ENCODE measurements at regions not wholly inside any gene's neighbourhood (a gene's known extent, or its start where the extent isn't known, plus 50 kb on each side); places are given as distances from the start of the nearest gene placed in this dataset.

- FAIRE-seq (no peak), DNase-seq (ENCODE audit: insufficient read length, low spot score) (no peak)
Measured at GRCh38 chr16:73505577-73505976, 457.6 kb upstream of the ZFHX3 start.

GRCh38 chr16:73504591-73505575 lies 457.0 kb upstream of the ZFHX3 start:
- no peak for DNase-seq (ENCODE audit: insufficient read length, low spot score)
- no peak for FAIRE-seq

- FAIRE-seq (no peak), DNase-seq (ENCODE audit: insufficient read length, low spot score) (no peak)
Measured at GRCh38 chr16:73503093-73503492, 455.2 kb upstream of the ZFHX3 start.

GRCh38 chr16:73499276-73499675 lies 451.3 kb upstream of the ZFHX3 start:
- FAIRE-seq = no peak
- no peak for DNase-seq (ENCODE audit: insufficient read length, low spot score)

GRCh38 chr16:73485880-73486279 lies 438.0 kb upstream of the ZFHX3 start:
- FAIRE-seq = no peak

GRCh38 chr16:73483934-73484711 lies 436.2 kb upstream of the ZFHX3 start:
- no peak for FAIRE-seq
- DNase-seq (ENCODE audit: insufficient read length, low spot score) = no peak

More at GRCh38 chr16:73485880-73486279, 438.0 kb upstream of the ZFHX3 start:
- no peak for DNase-seq (ENCODE audit: insufficient read length, low spot score)

- no peak for DNase-seq (ENCODE audit: insufficient read length, low spot score)
- no peak for FAIRE-seq
Measured at GRCh38 chr16:73483076-73483791, 435.3 kb upstream of the ZFHX3 start.

GRCh38 chr16:73482310-73482709 lies 434.4 kb upstream of the ZFHX3 start:
- no peak for FAIRE-seq

GRCh38 chr16:73480381-73480780 lies 432.5 kb upstream of the ZFHX3 start:
- DNase-seq (ENCODE audit: insufficient read length, low spot score) (no peak), FAIRE-seq (no peak)

More at GRCh38 chr16:73482310-73482709, 434.4 kb upstream of the ZFHX3 start:
- DNase-seq (ENCODE audit: insufficient read length, low spot score) = no peak

- FAIRE-seq (no peak), DNase-seq (ENCODE audit: insufficient read length, low spot score) (no peak)
Measured at GRCh38 chr16:73473713-73474112, 425.8 kb upstream of the ZFHX3 start.

- DNase-seq (ENCODE audit: insufficient read length, low spot score) (no peak), FAIRE-seq (no peak)
Measured at GRCh38 chr16:73464834-73465233, 416.9 kb upstream of the ZFHX3 start.

GRCh38 chr16:73459586-73459985 lies 411.7 kb upstream of the ZFHX3 start:
- FAIRE-seq (no peak), DNase-seq (ENCODE audit: insufficient read length, low spot score) (no peak)

- DNase-seq (ENCODE audit: insufficient read length, low spot score) (no peak), FAIRE-seq (no peak)
Measured at GRCh38 chr16:73457851-73458250, 409.9 kb upstream of the ZFHX3 start.

GRCh38 chr16:73448970-73449369 lies 401.0 kb upstream of the ZFHX3 start:
- no peak for FAIRE-seq
- no peak for DNase-seq (ENCODE audit: insufficient read length, low spot score)

GRCh38 chr16:73447846-73448245 lies 399.9 kb upstream of the ZFHX3 start:
- no peak for DNase-seq (ENCODE audit: insufficient read length, low spot score)
- no peak for FAIRE-seq

- DNase-seq (ENCODE audit: insufficient read length, low spot score) (no peak), FAIRE-seq (no peak)
Measured at GRCh38 chr16:73434621-73435020, 386.7 kb upstream of the ZFHX3 start.

- FAIRE-seq (no peak), DNase-seq (ENCODE audit: insufficient read length, low spot score) (no peak)
Measured at GRCh38 chr16:73433731-73434307, 385.9 kb upstream of the ZFHX3 start.

- no peak for FAIRE-seq
- DNase-seq (ENCODE audit: insufficient read length, low spot score) = no peak
Measured at GRCh38 chr16:73432850-73433730, 385.2 kb upstream of the ZFHX3 start.

- DNase-seq (ENCODE audit: insufficient read length, low spot score) (no peak), FAIRE-seq (no peak)
Measured at GRCh38 chr16:73430138-73430537, 382.2 kb upstream of the ZFHX3 start.

- FAIRE-seq (no peak), DNase-seq (ENCODE audit: insufficient read length, low spot score) (no peak)
Measured at GRCh38 chr16:73428121-73428520, 380.2 kb upstream of the ZFHX3 start.
